A673 (cell line): ENCODE measurements at regions not wholly inside any gene's neighbourhood (a gene's known extent, or its start where the extent isn't known, plus 50 kb on each side); places are given as distances from the start of the nearest gene placed in this dataset.
A peak's percentile ranks its signal among the peaks of the same experiment; 100 is the strongest.

Source experiments
- BruUV-seq: library from RNA; stranded (reverse); fragments of 400-500 nt; replicated peaks from 2 replicates; lab custom pipeline; 2021; lab: Mats Ljungman, UMichigan
- CTCF ChIA-PET: fragments of 300-600 bp; sonication (Branson Sonifier 250); formaldehyde crosslinking; loops from one replicate; lab custom pipeline; 2022; ENCODE audit warnings: antibody characterized with exemption; lab: Charles Lee
- POLR2A ChIA-PET: fragments of 300-600 bp; sonication (Branson Sonifier 250); formaldehyde crosslinking; loops from one replicate; lab custom pipeline; 2022; ENCODE audit warnings: antibody characterized with exemption; ENCODE audit not compliant: low non-redundant PET; lab: Charles Lee
- DNase-seq: peaks from one replicate; pipeline ENCODE4 v3.0.0-alpha.2; 2015; ENCODE audit warnings: low spot score
- H3K27ac ChIP-seq: fragments of 200-600 bp; sonication (generic); 2 replicates; pipeline ENCODE4 v1.5.1; 2016; ENCODE audit warnings: mixed run types, low read depth, mild to moderate bottlenecking, mixed read lengths, antibody characterized with exemption, low read length; ENCODE audit not compliant: poor library complexity, severe bottlenecking
- H3K27me3 ChIP-seq: fragments of 200-600 bp; sonication (generic); replicated peaks from 2 replicates; pipeline ENCODE4 v1.6.1; 2017; ENCODE audit warnings: mixed run types, low read depth, mild to moderate bottlenecking, mixed read lengths, antibody characterized with exemption, low read length; ENCODE audit not compliant: insufficient read depth, poor library complexity
- H3K36me3 ChIP-seq: fragments of 200-600 bp; sonication (generic); 2 replicates; pipeline ENCODE4 v1.6.1; 2016; ENCODE audit warnings: mixed run types, mild to moderate bottlenecking, mixed read lengths, antibody characterized with exemption, low read length; ENCODE audit not compliant: insufficient read depth, poor library complexity, severe bottlenecking
- H3K4me1 ChIP-seq: fragments of 200-600 bp; sonication (generic); 2 replicates; pipeline ENCODE4 v1.6.1; 2017; ENCODE audit warnings: mixed run types, mild to moderate bottlenecking, mixed read lengths, antibody characterized with exemption, low read length; ENCODE audit not compliant: insufficient read depth, poor library complexity, severe bottlenecking
- H3K4me3 ChIP-seq: fragments of 200-600 bp; sonication (generic); 2 replicates; pipeline ENCODE4 v1.5.1; 2016; ENCODE audit warnings: low read depth, mixed run types, mild to moderate bottlenecking, mixed read lengths, low read length; ENCODE audit not compliant: poor library complexity, severe bottlenecking
- H3K9me3 ChIP-seq: fragments of 200-600 bp; sonication (generic); 2 replicates; pipeline ENCODE4 v1.6.1; 2016; ENCODE audit warnings: mixed run types, low read depth, mild to moderate bottlenecking, mixed read lengths, antibody characterized with exemption, low read length; ENCODE audit not compliant: poor library complexity, severe bottlenecking
- CTCF ChIP-seq: fragments of 300-800, 200-600 bp; sonication (generic); conservative IDR thresholded peaks from 2 replicates; pipeline ENCODE4 v1.5.1; 2017; ENCODE audit warnings: low read depth, mild to moderate bottlenecking, antibody characterized with exemption, low read length, moderate library complexity, mixed read lengths
- EZH2 ChIP-seq: fragments of 200-600 bp; sonication (generic); IDR thresholded peaks from 2 replicates; pipeline ENCODE4 v1.6.1; 2017; ENCODE audit warnings: borderline replicate concordance, low read depth, mild to moderate bottlenecking, mixed read lengths, antibody characterized with exemption, low read length; ENCODE audit not compliant: poor library complexity, severe bottlenecking
- intact Hi-C: fragments of 100-400 bp; cut with micrococcal nuclease; formaldehyde crosslinking; loops from one replicate; pipeline ENCODE4 v1.10.0; 2022; ENCODE audit not compliant: unreplicated experiment

GRCh38 chr2:153543635-153544071 is 65.1 kb upstream of the RPRM start:
- no peak for TF ChIP-seq CTCF
- TF ChIP-seq EZH2, result no peak
- peak; percentile 64 for DNase-seq
- no peaks in the 10 kb centered on the region for H3K27me3 ChIP-seq
- no peak overlapping the region for H3K27ac ChIP-seq
- ChIA-PET CTCF (no interaction called here), POLR2A (interaction anchor here (0.7 kb wide), 1 partner anchor 21 kb away, joined by 3 read pairs; no protein-coding TSS in a partner anchor)
- no TSS peak for BruUV-seq
- intact Hi-C loops, result no loop called here
- no peaks in the 10 kb centered on the region for H3K36me3 ChIP-seq
- H3K4me3 ChIP-seq, result no peak overlapping the region
- peaks cover 5% of the 10 kb centered on the region for H3K9me3 ChIP-seq
- peaks cover 7% of the 10 kb centered on the region for H3K4me1 ChIP-seq

- no TSS peak for BruUV-seq
Measured at GRCh38 chr2:153546358-153546757, 67.8 kb upstream of the RPRM start.

GRCh38 chr2:153548536-153548935 is 70.0 kb upstream of the RPRM start:
- no TSS peak for BruUV-seq
- peaks cover 7% of the 10 kb centered on the region for H3K4me1 ChIP-seq
- intact Hi-C loops, result no loop called here
- DNase-seq, result no peak
- H3K36me3 ChIP-seq, result no peaks in the 10 kb centered on the region
- TF ChIP-seq CTCF, result no peak
- no peak for TF ChIP-seq EZH2
- H3K4me3 ChIP-seq, result no peak overlapping the region
- H3K27me3 ChIP-seq, result no peaks in the 10 kb centered on the region
- H3K27ac ChIP-seq, result no peak overlapping the region
- H3K9me3 ChIP-seq, result no peaks in the 10 kb centered on the region
- ChIA-PET CTCF (no interaction called here), POLR2A (no interaction called here)

More at GRCh38 chr2:153546358-153546757, 67.8 kb upstream of the RPRM start:
- Histone ChIP-seq H3K27me3 (no peaks in the 10 kb centered on the region), H3K4me3 (no peak overlapping the region), H3K9me3 (no peaks in the 10 kb centered on the region), H3K4me1 (peaks cover 7% of the 10 kb centered on the region), H3K27ac (no peak overlapping the region), H3K36me3 (no peaks in the 10 kb centered on the region)
- CTCF ChIA-PET, result no interaction called here
- POLR2A ChIA-PET, result no interaction called here
- intact Hi-C loops, result no loop called here
- TF ChIP-seq CTCF, result no peak
- no peak for DNase-seq
